ENCODE measurements at regions not wholly inside any gene's neighbourhood (a gene's known extent, or its start where the extent isn't known, plus 50 kb on each side); places are given as distances from the start of the nearest gene placed in this dataset.
"Not testable (repeated sequence)": the region's sequence is repeated elsewhere in the genome, so short reads cannot be mapped to it uniquely, and the experiment has no call there.

GRCh38 chr3:82587174-82587573 lies 825.7 kb upstream of the GBE1 start:
- DNase-seq, result no peak

GRCh38 chr3:82586414-82586813 lies 825.0 kb upstream of the GBE1 start:
- no peak for DNase-seq

- DNase-seq, result not testable (repeated sequence)
Observed at GRCh38 chr3:82586002-82586401, 824.6 kb upstream of the GBE1 start.

GRCh38 chr3:82585591-82585990 lies 824.1 kb upstream of the GBE1 start:
- not testable (repeated sequence) for DNase-seq

GRCh38 chr3:82584861-82585260 lies 823.4 kb upstream of the GBE1 start:
- not testable (repeated sequence) for DNase-seq

GRCh38 chr3:82584415-82584814 lies 823.0 kb upstream of the GBE1 start:
- not testable (repeated sequence) for DNase-seq

GRCh38 chr3:82581350-82581749 lies 819.9 kb upstream of the GBE1 start:
- no peak for DNase-seq

- no peak for DNase-seq
Observed at GRCh38 chr3:82572721-82573120, 811.3 kb upstream of the GBE1 start.

GRCh38 chr3:82568776-82569338 lies 807.4 kb upstream of the GBE1 start:
- no peak for DNase-seq

- DNase-seq, result no peak
Observed at GRCh38 chr3:82567029-82567600, 805.7 kb upstream of the GBE1 start.

GRCh38 chr3:82562896-82563295 lies 801.5 kb upstream of the GBE1 start:
- no peak for DNase-seq

- DNase-seq, result no peak
Observed at GRCh38 chr3:82561784-82562183, 800.3 kb upstream of the GBE1 start.

GRCh38 chr3:82558081-82558480 lies 796.6 kb upstream of the GBE1 start:
- DNase-seq, result no peak

GRCh38 chr3:82556113-82556512 lies 794.7 kb upstream of the GBE1 start:
- DNase-seq, result no peak

GRCh38 chr3:82542556-82542955 lies 781.1 kb upstream of the GBE1 start:
- DNase-seq, result not testable (repeated sequence)

GRCh38 chr3:82521657-82522056 lies 760.2 kb upstream of the GBE1 start:
- DNase-seq, result no peak

- DNase-seq, result no peak
Observed at GRCh38 chr3:82520846-82521245, 759.4 kb upstream of the GBE1 start.

- no peak for DNase-seq
Observed at GRCh38 chr3:82509951-82510603, 748.6 kb upstream of the GBE1 start.

- no peak for DNase-seq
Observed at GRCh38 chr3:82509106-82509842, 747.8 kb upstream of the GBE1 start.

- DNase-seq, result no peak
Observed at GRCh38 chr3:82506204-82506603, 744.8 kb upstream of the GBE1 start.

- no peak for DNase-seq
Observed at GRCh38 chr3:82505079-82505756, 743.8 kb upstream of the GBE1 start.

GRCh38 chr3:82498186-82498585 lies 736.7 kb upstream of the GBE1 start:
- DNase-seq, result no peak

GRCh38 chr3:82496890-82497560 lies 735.6 kb upstream of the GBE1 start:
- no peak for DNase-seq
